ENCODE measurements at regions not wholly inside any gene's neighbourhood (a gene's known extent, or its start where the extent isn't known, plus 50 kb on each side); places are given as distances from the start of the nearest gene placed in this dataset.

- TF ChIP-seq, protein P1, sequence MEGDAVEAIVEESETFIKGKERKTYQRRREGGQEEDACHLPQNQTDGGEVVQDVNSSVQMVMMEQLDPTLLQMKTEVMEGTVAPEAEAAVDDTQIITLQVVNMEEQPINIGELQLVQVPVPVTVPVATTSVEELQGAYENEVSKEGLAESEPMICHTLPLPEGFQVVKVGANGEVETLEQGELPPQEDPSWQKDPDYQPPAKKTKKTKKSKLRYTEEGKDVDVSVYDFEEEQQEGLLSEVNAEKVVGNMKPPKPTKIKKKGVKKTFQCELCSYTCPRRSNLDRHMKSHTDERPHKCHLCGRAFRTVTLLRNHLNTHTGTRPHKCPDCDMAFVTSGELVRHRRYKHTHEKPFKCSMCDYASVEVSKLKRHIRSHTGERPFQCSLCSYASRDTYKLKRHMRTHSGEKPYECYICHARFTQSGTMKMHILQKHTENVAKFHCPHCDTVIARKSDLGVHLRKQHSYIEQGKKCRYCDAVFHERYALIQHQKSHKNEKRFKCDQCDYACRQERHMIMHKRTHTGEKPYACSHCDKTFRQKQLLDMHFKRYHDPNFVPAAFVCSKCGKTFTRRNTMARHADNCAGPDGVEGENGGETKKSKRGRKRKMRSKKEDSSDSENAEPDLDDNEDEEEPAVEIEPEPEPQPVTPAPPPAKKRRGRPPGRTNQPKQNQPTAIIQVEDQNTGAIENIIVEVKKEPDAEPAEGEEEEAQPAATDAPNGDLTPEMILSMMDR (conservative IDR thresholded peaks at IDR 0.05; ENCODE audit: low read depth, low read length) = no peak
- TF ChIP-seq EZH2phosphoT487 (IDR thresholded peaks at IDR 0.05; ENCODE audit: borderline replicate concordance, low read length) (no peak), EZH2 (IDR thresholded peaks at IDR 0.05; ENCODE audit: low read length, unreplicated experiment) (no peak)
These were observed 58.8 kb upstream of the NT5C1B start for GRCh38 chr2:18648161-18648560.
